ENCODE measurements at regions not wholly inside any gene's neighbourhood (a gene's known extent, or its start where the extent isn't known, plus 50 kb on each side); places are given as distances from the start of the nearest gene placed in this dataset.

DNA sequence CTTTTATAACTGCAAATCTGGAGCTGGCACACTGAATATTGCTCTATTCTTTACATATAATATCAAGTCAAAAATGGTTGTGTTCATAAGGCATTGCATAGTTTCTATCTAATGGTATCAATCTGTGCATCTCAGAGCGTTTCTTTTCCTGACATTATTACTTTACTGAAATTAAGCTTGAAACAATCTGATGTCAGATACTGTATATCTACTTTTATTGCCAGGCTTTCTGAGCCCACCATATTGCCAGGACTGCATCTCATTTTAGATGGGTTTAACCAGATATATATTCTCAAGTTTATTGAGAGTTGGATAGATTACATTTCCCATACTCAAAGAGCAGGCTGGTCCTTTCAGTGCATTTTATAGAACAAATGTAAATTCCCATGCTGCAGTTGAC lies 122.7 kb upstream of the MEIS2 start:
- Histone ChIP-seq H3K9me3 (no peaks in the 10 kb centered on the region), H3K36me3 (no peaks in the 10 kb centered on the region), H3K4me1 (replicated peaks) (no peaks in the 10 kb centered on the region), H3K27ac (no peak overlapping the region), H3K27me3 (replicated peaks; ENCODE audit: insufficient read depth) (no peaks in the 10 kb centered on the region), H3K4me3 (no peak overlapping the region)
- 79% methylated on average over 1 of the region's 1 CpG for WGBS
- DNase-seq (ENCODE audit: low spot score), result no peak
- TF ChIP-seq, protein P1, sequence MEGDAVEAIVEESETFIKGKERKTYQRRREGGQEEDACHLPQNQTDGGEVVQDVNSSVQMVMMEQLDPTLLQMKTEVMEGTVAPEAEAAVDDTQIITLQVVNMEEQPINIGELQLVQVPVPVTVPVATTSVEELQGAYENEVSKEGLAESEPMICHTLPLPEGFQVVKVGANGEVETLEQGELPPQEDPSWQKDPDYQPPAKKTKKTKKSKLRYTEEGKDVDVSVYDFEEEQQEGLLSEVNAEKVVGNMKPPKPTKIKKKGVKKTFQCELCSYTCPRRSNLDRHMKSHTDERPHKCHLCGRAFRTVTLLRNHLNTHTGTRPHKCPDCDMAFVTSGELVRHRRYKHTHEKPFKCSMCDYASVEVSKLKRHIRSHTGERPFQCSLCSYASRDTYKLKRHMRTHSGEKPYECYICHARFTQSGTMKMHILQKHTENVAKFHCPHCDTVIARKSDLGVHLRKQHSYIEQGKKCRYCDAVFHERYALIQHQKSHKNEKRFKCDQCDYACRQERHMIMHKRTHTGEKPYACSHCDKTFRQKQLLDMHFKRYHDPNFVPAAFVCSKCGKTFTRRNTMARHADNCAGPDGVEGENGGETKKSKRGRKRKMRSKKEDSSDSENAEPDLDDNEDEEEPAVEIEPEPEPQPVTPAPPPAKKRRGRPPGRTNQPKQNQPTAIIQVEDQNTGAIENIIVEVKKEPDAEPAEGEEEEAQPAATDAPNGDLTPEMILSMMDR (IDR thresholded peaks at IDR 0.05), result no peak
- TF ChIP-seq POLR2A (IDR thresholded peaks at IDR 0.05) (no peak), POLR2AphosphoS5 (IDR thresholded peaks at IDR 0.05) (no peak)
- intact Hi-C loops (cut with DNase I), result no loop called here

GRCh38 chr15:37229855-37230619 lies 129.7 kb upstream of the MEIS2 start:
- Histone ChIP-seq H3K4me3 (no peak overlapping the region), H3K9me3 (no peaks in the 10 kb centered on the region), H3K27ac (no peak overlapping the region), H3K4me1 (replicated peaks) (no peaks in the 10 kb centered on the region), H3K27me3 (replicated peaks; ENCODE audit: insufficient read depth) (no peaks in the 10 kb centered on the region), H3K36me3 (no peaks in the 10 kb centered on the region)
- intact Hi-C loops (cut with DNase I), result no loop called here
- no peak for DNase-seq (ENCODE audit: low spot score)
- WGBS, result 54% methylated on average over 5 of the region's 5 CpGs
- TF ChIP-seq, protein P1 (IDR thresholded peaks at IDR 0.05), result no peak
- no peak for TF ChIP-seq POLR2A (IDR thresholded peaks at IDR 0.05)
- TF ChIP-seq POLR2AphosphoS5 (IDR thresholded peaks at IDR 0.05), result no peak

DNA sequence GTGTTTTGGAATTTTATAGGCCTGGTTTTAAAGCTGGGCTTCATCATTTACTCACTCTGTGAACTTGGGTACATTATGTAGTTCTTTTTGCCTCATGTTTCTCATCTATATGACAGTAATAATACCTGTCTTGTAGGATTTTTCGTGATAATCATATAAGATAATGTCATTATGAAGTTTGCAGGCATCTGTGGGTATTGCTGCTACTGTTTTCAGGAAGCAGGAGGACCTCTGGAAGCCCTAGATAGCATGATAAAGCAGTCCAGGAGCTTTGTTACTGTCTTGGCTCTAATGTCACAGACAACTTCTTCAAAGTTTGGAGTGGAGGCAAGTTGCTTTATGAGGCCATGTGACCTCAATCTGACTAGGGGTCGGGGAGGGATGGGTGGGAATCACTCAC lies 145.0 kb upstream of the MEIS2 start:
- no peak for DNase-seq (ENCODE audit: low spot score)
- Histone ChIP-seq H3K4me3 (no peak overlapping the region), H3K27ac (no peak overlapping the region), H3K9me3 (no peaks in the 10 kb centered on the region), H3K27me3 (replicated peaks; ENCODE audit: insufficient read depth) (no peaks in the 10 kb centered on the region), H3K36me3 (no peaks in the 10 kb centered on the region), H3K4me1 (replicated peaks) (no peaks in the 10 kb centered on the region)
- TF ChIP-seq, protein P1 (IDR thresholded peaks at IDR 0.05), result no peak
- TF ChIP-seq POLR2AphosphoS5 (IDR thresholded peaks at IDR 0.05) (no peak), POLR2A (IDR thresholded peaks at IDR 0.05) (no peak)
- 29% methylated on average over 2 of the region's 2 CpGs for WGBS
- intact Hi-C loops (cut with DNase I), result no loop called here

DNA sequence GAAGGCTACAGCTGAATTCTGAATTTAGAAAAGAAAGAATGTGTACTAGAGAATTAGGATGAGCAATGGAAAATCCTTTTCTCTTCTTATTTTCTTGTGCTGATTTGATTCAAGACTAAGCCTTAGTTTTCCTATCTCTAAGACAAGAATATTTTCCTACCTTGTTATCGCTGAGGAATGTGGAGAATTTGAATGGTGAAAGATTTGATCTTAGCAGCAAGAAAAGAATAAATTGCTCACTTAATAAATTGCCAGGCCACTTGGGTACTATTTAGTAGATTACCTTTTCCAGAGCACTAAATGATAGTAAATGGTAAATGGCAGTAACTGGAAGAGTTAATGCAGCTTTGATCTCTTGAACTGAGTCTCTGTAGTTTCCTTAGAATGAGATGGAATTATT lies 145.7 kb upstream of the MEIS2 start:
- WGBS, result 83% methylated on average over 1 of the region's 1 CpG
- no peaks in the 10 kb centered on the region for H3K9me3 ChIP-seq
- intact Hi-C loops (cut with DNase I), result no loop called here
- TF ChIP-seq, protein P1 (IDR thresholded peaks at IDR 0.05), result no peak
- TF ChIP-seq POLR2AphosphoS5 (IDR thresholded peaks at IDR 0.05) (no peak), POLR2A (IDR thresholded peaks at IDR 0.05) (no peak)
- no peak overlapping the region for H3K27ac ChIP-seq
- no peak for DNase-seq (ENCODE audit: low spot score)
- H3K4me3 ChIP-seq, result no peak overlapping the region
- H3K27me3 ChIP-seq (replicated peaks; ENCODE audit: insufficient read depth), result no peaks in the 10 kb centered on the region
- H3K4me1 ChIP-seq (replicated peaks), result no peaks in the 10 kb centered on the region
- no peaks in the 10 kb centered on the region for H3K36me3 ChIP-seq

DNA sequence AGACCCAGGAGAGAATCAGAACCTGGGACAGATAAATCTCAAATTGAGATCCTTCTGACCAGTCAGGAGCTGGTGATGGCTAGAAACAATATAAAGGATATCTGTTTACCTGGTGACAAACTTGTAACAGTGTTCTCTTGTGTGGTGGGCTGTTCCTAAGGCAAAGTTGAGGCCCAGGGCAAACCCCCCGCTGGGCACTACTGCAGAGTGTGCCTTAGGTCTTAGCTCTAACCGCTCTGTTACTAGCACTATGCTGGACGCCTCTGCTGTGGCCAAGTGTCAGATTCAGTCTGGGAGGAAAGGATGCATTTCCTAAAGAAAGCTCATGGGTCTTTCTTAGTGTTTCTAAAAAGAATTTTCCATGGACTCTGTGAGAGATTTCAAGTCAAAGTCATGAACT lies 146.5 kb upstream of the MEIS2 start:
- Histone ChIP-seq H3K4me3 (no peak overlapping the region), H3K4me1 (replicated peaks) (no peaks in the 10 kb centered on the region), H3K27ac (no peak overlapping the region), H3K27me3 (replicated peaks; ENCODE audit: insufficient read depth) (no peaks in the 10 kb centered on the region), H3K36me3 (no peaks in the 10 kb centered on the region), H3K9me3 (no peaks in the 10 kb centered on the region)
- TF ChIP-seq, protein P1 (IDR thresholded peaks at IDR 0.05), result no peak
- TF ChIP-seq POLR2AphosphoS5 (IDR thresholded peaks at IDR 0.05) (no peak), POLR2A (IDR thresholded peaks at IDR 0.05) (no peak)
- WGBS, result 95% methylated on average over 3 of the region's 3 CpGs
- no peak for DNase-seq (ENCODE audit: low spot score)
- intact Hi-C loops (cut with DNase I), result no loop called here

All from prostate gland (tissue), 2 donors.